Dedifferentiated amniotic fluid mesenchymal stem cell (primary cell): ENCODE measurements at regions not wholly inside any gene's neighbourhood (a gene's known extent, or its start where the extent isn't known, plus 50 kb on each side); places are given as distances from the start of the nearest gene placed in this dataset.
"Not testable (repeated sequence)": the region's sequence is repeated elsewhere in the genome, so short reads cannot be mapped to it uniquely, and the experiment has no call there.

ENCODE experiments used
- DNase-seq: peaks from one replicate; pipeline ENCODE4 v3.0.0-alpha.2; 2016; ENCODE audit errors: extremely low spot score

GRCh38 chr13:30065181-30065580 lies 214.8 kb upstream of the UBL3 start:
- no peak for DNase-seq

- DNase-seq, result no peak
Measured at GRCh38 chr13:30063892-30064291, 213.5 kb upstream of the UBL3 start.

- no peak for DNase-seq
Measured at GRCh38 chr13:30061217-30061616, 210.8 kb upstream of the UBL3 start.

GRCh38 chr13:30058429-30058828 lies 208.0 kb upstream of the UBL3 start:
- no peak for DNase-seq

GRCh38 chr13:30054546-30054945 lies 204.1 kb upstream of the UBL3 start:
- not testable (repeated sequence) for DNase-seq

GRCh38 chr13:30053939-30054338 lies 203.5 kb upstream of the UBL3 start:
- DNase-seq, result no peak

GRCh38 chr13:30052120-30052519 lies 201.7 kb upstream of the UBL3 start:
- no peak for DNase-seq

GRCh38 chr13:30051531-30052060 lies 201.2 kb upstream of the UBL3 start:
- no peak for DNase-seq

GRCh38 chr13:30049692-30050091 lies 199.3 kb upstream of the UBL3 start:
- no peak for DNase-seq

GRCh38 chr13:30047154-30047874 lies 196.9 kb upstream of the UBL3 start:
- no peak for DNase-seq

GRCh38 chr13:30045916-30046704 lies 195.7 kb upstream of the UBL3 start:
- peak; percentile 81 for DNase-seq

GRCh38 chr13:30044932-30045331 lies 194.5 kb upstream of the UBL3 start:
- no peak for DNase-seq

- no peak for DNase-seq
Measured at GRCh38 chr13:30043631-30043925, 193.2 kb upstream of the UBL3 start.

GRCh38 chr13:30042891-30043630 lies 192.6 kb upstream of the UBL3 start:
- DNase-seq, result no peak

GRCh38 chr13:30042272-30042671 lies 191.9 kb upstream of the UBL3 start:
- no peak for DNase-seq

GRCh38 chr13:30039511-30039911 lies 189.1 kb upstream of the UBL3 start:
- no peak for DNase-seq

GRCh38 chr13:30038884-30039283 lies 188.5 kb upstream of the UBL3 start:
- peak; percentile 56 for DNase-seq

GRCh38 chr13:30037766-30038165 lies 187.3 kb upstream of the UBL3 start:
- DNase-seq, result no peak

GRCh38 chr13:30037306-30037705 lies 186.9 kb upstream of the UBL3 start:
- no peak for DNase-seq

- no peak for DNase-seq
Measured at GRCh38 chr13:30034458-30034795, 184.0 kb upstream of the UBL3 start.

- DNase-seq, result peak; percentile 90
Measured at GRCh38 chr13:30033681-30034457, 183.5 kb upstream of the UBL3 start.

- DNase-seq, result no peak
Measured at GRCh38 chr13:30032263-30032662, 181.8 kb upstream of the UBL3 start.
